GDM1 (cell line): ENCODE measurements at regions not wholly inside any gene's neighbourhood (a gene's known extent, or its start where the extent isn't known, plus 50 kb on each side); places are given as distances from the start of the nearest gene placed in this dataset.
"Not testable (repeated sequence)": the region's sequence is repeated elsewhere in the genome, so short reads cannot be mapped to it uniquely, and the experiment has no call there.

Experiments used
- DNase-seq: peaks from one replicate; lab custom pipeline; 2025; lab: John Stamatoyannopoulos, UW

DNA sequence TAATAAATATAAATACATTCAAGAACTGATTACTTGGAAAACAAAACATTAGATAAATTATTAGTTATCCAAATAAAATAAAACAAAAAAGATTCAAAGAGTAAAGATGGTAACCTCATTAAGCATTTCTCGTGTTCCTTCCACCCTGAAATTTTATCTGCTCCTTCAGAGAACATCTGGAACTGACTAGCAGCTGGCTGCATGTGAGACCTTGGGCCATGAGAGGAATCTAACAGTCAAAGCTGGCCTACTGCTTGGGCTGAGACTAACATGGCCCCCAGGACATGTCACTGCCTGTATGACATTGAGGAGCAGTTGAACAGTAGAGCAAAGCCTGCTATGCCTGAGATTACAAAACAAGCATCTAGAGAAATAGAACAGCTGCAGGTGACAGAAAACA lies 208.5 kb upstream of the ZSWIM2 start:
- no peak for DNase-seq

DNA sequence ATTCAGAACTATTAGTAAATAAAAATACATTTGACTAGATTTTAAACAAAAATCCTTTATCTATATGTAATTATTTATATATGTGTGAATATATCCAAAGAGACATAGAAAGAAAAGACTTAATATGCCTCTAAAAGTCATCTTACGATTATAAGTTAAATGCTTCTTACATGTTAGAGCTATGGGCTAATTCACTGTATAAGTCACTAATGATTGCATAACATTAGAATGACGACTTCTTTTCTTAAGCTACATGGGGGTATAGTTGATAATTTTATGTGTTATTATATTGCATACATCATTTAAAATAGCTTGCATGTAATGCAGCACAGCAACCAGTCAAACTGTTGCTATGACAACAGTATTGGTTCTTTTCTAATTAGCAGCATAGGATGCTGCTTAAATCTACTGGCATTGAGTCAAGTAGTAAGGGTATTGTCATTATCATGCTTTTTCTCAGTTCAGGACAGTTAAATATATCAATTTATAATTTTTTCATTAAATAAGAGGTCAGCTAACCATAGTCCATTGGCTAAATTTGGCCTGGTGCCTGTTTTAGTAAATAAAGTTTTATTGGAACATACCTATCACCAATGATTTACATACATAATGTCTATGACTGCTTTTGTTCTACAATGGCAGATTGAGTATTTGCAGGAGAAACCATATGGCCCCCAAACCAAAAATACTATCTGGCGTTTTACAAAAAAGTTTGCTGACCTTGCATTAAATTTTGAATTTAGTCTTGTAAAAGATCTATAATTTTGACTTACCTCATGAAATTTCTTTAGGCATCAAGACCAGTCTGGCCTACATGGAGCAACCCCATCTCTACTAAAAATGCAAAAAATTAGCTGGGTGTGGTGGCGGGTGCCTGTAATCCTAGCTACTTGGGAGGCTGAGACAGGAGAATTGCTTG lies 207.7 kb upstream of the ZSWIM2 start:
- DNase-seq, result no peak

DNA sequence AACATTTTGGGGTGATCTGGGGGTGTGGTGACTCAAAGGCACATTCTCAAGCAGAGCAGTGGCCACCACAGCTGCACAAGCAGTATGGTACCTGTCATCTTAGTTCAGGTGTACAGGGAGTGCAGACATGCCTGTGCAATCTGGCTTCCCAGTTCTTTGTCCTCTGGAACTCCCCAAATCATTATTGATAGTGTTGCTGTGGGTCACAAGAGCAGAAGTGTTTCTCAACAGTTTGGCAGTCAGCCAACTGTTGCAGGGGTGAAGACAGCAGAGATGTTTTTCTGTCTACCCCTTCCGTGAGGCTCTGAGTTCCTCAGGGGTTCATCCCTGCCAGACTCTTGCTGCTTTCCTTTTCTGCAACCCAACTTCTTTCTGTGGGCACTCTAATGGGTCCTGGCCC lies 206.5 kb upstream of the ZSWIM2 start:
- DNase-seq, result no peak

DNA sequence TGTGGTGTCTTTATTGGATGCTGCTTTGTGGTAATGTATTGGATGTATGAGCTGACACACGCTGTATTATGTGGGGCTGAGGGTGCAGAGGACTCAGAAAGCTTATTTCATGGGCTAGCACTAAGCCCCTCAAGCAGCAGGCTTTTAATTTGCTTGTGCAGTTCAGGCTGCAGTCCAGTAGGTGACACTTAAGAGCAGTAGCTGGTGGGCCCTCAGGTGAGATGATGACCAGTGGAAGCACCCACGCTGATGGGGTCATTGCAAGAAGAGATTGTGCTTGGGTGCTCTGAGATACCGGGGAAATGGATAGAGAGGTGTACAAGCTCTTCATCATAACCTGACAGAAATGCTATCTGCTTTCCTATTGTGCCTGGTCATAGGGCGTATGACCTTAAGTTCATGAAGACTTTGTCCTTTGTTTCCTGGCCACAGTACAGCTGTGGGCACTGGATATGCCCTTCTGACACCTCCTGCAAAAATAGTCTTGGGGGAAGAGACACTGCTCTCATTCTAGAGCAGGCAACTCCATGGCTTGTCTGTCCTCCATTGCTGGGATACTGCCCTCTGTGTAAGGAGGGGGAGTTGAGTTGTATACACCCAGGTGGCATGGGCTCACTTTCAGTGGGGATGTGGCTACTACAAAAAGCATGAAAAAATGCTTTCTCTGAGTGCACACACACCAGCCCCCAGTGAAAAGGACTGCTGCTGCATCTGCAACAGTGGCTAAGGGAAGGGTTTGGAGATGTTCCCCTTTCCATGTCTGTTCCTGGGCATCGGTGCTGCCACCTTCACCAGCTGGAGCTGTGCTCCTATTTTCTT lies 205.7 kb upstream of the ZSWIM2 start:
- DNase-seq, result no peak

DNA sequence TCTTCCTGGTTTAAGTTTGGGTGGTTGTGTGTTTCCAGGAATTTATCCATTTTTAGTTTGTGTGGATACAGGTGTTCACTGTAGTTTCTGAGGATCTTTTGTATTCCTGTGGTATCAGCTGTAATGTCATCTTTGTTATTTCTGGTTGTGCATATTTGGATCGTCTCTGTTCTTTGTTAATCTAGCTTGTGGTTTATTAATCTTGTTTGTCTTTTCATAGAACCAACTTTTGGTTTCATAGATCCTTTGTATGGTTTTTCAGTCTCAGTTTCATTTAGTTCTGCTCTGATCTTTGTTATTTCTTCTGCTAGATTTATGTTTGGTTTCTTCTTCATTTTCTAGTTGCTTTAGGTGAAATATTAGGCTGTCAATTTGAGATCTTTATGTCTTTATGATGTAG lies 202.4 kb upstream of the ZSWIM2 start:
- DNase-seq, result no peak

DNA sequence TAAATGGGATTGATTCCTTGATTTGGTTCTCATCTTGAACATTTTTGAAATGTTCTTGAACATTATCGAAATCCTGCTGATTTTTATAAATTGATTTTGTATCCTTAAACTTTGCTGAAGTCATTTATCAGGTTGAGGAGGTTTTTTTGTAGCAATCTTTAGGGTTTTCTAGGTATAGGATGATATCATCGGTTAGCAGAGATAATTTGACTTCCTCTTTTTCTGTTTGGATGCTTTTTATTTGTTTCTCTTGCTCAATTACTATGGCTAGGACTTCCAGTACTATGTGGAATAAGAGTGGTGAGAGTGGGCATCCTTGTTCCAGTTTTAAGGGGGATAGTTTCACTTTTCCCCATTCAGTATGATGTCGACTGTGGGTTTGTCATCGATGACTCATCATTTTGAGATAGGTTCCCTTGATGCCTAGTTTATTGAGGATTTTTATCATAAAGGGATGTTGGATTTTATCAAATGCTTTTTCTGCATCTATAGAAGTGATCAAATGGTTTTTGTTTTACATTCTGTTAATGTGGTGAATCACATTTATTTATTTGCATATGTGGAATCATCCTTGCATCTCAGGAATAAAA lies 201.5 kb upstream of the ZSWIM2 start:
- no peak for DNase-seq

DNA sequence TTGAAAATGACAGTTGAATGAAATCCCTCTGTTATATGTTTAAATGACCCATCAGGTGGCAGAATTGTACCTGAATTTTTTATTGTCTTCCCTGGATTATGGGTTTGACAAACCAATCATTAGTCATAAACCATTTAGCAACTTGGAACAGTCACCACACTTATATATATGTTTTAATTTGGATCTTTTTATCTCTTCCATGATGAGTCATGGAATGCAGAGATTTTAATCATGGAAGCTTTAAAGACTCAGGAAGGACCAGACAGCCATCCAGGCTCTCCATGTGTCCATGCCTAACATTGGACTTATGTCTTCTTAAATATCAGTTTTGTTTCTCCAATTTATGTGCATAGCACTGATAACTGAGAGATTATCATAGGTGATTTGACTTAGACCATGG lies 188.3 kb upstream of the ZSWIM2 start:
- no peak for DNase-seq

DNA sequence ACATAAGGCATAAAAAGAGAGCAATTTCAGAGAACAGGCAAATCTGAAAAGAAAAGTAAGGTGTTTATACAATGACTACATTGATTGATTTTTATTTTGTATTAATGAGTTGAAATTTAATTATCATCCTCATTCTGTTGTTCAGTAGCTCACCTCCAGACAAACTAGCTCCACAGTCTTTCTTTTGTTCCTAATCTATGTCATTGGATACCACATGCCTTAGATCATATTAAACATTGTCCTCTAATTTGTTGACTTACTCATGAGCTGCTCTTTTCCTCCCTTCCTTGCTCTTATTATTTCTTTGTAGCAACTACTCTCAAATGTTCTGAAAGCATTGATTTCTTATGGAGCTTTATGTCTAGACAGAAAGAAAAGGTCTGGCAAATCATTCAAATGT lies 185.5 kb upstream of the ZSWIM2 start:
- DNase-seq, result no peak

DNA sequence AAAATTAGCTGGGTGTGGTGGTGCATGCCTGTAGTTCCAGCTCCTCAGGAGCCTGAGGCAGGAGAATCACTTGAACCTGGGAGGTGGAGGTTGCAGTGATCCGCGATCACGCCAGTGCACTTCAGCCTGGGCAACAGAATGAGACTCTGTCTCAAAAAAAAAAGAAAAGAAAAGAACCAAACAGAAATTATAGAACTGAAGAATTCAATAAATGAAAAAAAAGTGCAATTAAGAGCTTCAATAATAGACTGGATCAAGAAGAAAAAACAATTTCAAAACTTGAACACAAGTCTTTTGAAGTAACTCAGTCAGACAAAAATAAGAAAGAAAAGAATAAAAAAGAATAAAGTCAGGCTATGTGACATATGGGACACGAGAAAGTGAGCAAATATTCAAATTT lies 175.8 kb upstream of the ZSWIM2 start:
- no peak for DNase-seq

DNA sequence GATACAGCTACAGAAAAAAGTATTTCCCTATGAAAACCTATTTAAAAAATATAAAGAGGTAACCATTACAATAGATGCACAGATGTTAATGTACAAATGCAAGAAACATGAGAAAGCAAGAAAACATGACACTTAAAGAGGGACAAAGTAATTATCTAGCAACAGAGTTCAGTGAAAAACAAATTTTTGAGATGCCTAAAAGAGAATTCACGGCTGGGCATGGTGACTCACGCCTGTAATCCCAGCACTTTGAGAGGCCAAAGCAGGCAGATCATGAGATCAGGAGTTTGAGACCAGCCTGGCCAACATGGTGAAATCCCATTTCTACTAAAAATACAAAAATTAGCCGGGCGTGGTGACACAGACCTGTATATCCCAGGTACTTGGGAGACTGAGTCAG lies 175.0 kb upstream of the ZSWIM2 start:
- not testable (repeated sequence) for DNase-seq

DNA sequence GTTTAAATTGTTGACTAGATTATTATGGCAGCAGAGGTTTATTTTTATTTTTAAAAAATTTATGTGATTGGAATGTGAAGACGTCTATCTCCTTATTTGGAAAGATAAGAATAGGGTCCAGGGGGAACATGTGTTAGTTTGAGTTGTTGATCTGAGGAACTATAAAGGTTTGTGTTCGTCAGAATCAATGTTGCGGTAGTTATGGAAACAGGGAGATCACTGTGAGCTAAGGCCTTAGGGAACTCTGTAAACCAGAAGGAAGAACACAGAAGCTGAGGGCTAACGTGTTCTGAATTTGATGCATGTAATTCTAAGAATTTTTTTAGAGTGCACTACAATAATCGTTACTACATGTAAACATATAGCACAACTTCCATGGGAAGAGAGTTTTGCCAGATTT lies 168.5 kb upstream of the ZSWIM2 start:
- no peak for DNase-seq

DNA sequence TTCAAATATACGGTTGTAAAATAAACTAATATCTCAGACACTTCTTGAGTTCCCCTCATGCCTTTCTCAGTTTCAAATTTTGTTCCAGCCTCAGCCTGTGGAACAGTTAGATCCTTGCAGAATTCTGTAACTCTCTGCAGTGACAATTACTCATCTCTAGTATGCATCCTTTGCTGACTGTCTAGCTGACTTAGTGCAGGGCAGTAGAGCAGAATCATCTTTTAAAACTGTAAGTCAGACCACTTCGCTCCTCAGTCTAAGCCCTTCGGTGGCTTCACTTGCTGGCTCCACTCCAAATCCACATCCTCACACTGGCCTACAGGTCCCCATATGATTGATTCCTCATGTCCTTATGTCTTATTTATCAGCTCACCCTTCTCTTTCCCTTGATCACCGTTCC lies 164.1 kb upstream of the ZSWIM2 start:
- no peak for DNase-seq

DNA sequence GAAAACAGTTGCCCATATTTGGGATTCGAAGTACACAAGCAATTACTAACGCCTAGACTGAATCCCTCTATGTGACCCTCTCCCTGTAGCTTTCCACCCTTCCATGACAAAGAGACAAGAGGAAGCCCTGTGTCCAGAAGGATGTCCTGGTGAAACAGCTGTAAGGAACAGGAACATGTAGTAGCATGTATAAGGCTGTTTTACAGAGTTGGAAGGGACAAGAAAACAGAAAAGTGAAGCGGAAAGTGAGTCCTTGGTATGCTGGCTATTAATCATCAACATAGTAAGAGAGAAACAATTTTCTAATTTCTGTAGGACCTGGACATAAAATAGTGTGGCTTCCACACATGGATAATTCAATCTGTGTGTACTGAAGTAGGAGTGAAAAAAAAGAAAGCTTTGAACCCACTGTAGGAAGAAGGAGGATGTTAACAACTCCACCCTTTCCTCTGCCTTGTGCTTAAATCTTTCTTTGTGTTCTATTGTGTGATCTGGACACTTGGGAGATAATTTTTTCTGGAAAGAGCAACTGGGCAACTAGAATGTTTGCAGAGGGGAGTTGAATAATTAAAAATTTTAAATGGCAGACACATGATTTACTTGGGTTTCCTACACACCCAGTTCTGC lies 162.3 kb upstream of the ZSWIM2 start:
- DNase-seq, result no peak

DNA sequence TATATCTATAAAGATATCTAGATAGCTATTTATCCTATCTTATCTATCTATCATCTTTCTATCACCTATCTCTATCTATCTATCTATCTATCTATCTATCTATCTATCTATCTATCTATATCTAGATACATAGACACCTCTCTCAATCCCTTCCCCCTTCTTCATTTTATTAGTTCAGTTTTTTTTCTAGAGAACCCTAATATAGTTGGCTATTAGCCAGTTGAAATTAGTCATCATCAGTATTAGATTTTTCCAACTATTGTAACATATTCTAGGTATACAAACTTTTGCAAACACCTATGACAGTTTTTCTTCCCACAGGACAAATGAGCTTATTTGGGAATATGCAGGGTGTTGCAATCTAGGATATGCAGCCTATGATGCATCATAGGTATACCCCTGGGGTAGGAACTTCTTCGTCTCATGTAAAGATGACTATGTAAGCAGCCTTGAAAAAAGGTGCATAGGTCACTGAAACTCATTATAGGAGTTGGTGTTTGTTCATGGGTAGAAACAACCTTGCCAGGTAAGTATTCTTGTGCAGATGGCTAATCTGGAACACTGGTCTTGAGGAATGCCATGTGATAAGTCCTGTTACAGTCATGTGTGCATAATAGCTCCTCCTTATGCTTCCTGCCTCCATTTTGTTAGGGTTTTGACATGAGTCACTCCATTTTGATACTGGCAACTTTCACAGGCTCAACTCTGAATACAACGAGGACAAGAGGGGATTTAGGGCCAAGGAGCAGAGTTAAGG lies 160.7 kb upstream of the ZSWIM2 start:
- no peak for DNase-seq

DNA sequence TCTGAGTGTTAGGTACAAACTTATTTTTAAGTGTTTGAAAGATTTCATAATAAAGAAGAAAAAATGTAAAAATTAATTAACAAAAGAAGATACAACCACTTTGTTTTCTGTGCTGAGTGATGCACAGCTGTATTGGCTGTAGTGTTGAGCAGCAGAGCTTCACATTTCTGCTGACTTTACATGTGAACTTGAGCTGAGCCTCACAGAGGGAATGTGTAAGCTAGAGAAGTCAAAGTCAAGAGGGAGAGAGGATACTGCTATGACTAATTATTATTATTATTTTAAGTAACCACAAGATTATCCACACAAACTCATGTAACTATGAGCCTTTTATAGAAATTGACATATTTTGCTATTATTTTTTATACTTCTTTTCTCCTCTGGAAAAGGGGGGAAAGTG lies 159.1 kb upstream of the ZSWIM2 start:
- no peak for DNase-seq

DNA sequence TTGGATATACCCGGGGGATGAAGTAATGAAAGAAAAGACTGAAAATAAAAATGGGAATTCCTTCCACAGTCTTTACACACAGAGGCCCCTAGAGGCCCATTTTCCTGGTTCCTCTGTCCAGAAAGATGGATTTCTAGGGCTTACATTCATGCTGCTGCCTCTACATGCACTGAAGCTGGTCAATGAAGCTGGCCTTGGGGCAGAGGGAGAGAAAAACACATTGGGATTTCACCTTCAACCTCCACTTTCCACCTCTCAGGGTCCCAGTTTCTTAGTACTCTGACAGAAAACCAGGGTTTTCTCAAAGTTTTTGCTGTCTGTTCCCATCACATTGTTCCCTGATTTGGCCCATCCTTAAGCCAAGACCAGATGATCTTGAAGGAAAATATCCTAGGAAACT lies 154.6 kb upstream of the ZSWIM2 start:
- DNase-seq, result no peak

DNA sequence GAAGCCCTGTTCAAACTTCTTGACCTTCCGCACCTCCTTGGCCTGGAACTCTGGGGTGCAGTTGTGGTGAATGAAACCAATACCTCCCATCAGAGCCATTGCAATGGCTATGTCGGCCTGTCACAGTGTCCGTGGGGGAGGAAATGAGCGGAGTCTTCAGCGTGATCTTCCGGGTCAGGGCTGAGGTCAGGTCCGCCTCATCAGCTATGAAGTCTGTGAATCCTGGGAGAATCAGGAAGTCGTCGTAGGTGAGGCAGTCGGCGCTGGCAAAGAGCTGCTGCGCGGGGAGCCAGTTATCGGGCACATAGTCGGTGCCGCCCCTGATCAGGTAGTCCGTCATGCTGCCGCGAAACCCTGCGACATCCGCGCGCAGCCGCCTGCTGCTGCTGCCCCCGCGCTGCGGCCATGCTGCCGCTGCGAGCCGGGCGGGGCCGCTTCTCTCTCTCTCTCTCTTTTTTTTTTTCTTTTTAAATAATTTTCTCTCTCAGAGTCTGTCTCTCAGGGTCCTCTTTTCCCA lies 154.1 kb upstream of the ZSWIM2 start:
- DNase-seq, result peak; percentile 40

DNA sequence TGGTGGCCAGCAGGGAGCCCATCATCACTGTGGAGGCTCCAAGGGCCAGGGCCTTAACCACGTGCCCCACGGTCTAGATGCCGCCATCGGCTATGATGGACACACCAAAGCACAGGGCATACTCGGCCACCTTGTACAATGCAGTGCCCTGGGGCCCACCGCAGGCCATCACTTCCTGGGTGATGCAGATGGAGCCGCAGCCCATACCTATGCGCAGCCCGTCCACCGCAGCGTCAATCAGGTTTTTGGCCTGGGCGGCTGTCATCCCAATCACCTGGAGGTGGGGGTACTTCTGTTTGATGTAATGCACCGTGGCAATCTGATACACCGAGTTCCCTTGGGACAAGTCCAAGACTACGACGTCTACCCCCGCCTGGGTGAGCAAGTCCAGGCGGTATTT lies 153.3 kb upstream of the ZSWIM2 start:
- DNase-seq, result no peak

DNA sequence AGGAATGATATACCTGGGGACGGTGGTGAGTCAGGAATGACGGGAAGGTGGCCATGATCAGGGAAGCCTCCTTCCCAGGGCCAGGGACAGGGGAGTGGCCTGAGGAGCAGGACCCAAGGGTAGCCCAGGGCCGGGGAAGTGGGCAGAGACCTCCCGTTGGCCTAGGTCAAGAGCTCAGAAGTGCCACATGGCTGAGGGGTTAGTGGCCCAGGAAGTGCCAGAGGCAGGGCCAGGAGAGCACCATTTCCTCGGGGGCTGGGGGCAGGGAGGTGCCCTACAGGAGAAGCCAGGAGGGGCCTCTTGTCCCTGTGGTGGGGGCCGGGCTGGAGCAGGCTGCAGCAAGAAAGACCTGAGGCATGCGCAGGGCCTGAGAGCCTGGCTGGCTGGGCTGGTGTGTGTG lies 152.3 kb upstream of the ZSWIM2 start:
- no peak for DNase-seq

DNA sequence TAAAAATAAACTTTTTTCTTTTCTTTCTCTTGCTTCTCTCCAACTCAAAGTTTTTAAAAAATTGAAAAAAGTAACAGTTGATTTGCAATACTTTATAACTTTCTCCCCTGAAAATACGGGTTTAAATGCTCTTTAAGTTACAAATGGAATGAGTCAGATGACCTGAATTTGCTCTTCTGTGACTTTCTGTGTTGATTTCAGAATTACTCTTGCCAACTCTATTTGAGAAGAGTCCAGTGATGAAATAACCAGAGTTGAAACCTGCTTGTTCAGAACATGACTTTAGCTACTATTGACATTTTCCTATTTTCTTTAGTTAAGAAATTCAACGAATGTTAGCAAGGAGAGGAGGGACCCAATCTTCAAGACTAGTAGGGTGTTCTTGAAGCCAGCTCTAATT lies 146.1 kb upstream of the ZSWIM2 start:
- no peak for DNase-seq

DNA sequence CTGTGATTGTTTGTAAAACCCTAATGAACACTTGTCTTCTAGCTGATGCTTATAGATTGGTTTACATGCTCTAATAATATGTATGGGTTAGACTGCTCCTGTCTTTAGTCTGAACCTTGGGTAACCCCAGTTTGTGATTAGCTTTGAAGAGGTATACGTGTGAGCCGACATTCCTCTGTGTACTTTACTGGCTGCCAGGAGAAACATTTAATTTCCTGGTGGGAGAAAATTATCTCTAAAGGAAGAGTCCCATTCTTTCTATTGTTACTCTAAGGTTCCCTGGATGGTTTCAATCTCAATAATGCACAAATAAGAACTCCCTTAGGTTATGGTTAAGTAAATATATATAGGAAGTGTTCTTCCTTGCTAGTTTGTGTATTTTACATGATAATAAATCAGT lies 143.6 kb upstream of the ZSWIM2 start:
- no peak for DNase-seq
